OCI-LY1 (cell line): ENCODE measurements at regions not wholly inside any gene's neighbourhood (a gene's known extent, or its start where the extent isn't known, plus 50 kb on each side); places are given as distances from the start of the nearest gene placed in this dataset.

Experiments
- EZH2 ChIP-seq: fragments of 200-600 bp; sonication (generic), shearing (Covaris generic); IDR thresholded peaks from 2 replicates; pipeline ENCODE4 v1.8.0; 2017; ENCODE audit warnings: borderline replicate concordance, mixed run types, mild to moderate bottlenecking, antibody characterized with exemption, low read length, moderate library complexity, mixed read lengths
- TF ChIP-seq, protein P1 (sequence below): fragments of 200-600 bp; sonication (generic), shearing (Covaris generic); IDR thresholded peaks from 2 replicates; pipeline ENCODE4 v1.5.1; 2017; ENCODE audit warnings: mild to moderate bottlenecking, antibody characterized with exemption, low read length, moderate library complexity, mixed read lengths

DNA sequence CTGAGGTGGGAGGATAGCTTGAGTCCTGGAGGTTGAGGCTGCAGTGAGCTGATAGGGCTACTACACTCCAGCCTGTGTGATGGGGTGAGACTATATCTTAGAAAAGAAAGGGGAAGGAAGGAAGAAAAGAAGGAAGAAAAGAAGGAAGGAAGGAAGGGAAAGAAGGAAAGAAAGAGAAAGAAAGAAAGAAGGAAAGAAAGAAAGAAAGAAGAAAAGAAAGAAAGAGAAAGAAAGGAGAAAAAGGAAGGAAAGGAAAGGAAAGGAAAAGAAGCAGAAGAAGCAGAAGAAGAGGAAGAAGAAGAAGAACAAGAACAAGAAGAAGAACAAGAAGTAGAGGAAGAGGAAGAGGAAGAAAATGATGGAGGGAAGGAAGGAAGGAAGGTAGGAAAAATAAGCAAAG lies 1130.2 kb upstream of the MAP3K7 start:
- TF ChIP-seq, protein P1, sequence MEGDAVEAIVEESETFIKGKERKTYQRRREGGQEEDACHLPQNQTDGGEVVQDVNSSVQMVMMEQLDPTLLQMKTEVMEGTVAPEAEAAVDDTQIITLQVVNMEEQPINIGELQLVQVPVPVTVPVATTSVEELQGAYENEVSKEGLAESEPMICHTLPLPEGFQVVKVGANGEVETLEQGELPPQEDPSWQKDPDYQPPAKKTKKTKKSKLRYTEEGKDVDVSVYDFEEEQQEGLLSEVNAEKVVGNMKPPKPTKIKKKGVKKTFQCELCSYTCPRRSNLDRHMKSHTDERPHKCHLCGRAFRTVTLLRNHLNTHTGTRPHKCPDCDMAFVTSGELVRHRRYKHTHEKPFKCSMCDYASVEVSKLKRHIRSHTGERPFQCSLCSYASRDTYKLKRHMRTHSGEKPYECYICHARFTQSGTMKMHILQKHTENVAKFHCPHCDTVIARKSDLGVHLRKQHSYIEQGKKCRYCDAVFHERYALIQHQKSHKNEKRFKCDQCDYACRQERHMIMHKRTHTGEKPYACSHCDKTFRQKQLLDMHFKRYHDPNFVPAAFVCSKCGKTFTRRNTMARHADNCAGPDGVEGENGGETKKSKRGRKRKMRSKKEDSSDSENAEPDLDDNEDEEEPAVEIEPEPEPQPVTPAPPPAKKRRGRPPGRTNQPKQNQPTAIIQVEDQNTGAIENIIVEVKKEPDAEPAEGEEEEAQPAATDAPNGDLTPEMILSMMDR = no peak
- no peak for TF ChIP-seq EZH2
